ENCODE measurements at regions not wholly inside any gene's neighbourhood (a gene's known extent, or its start where the extent isn't known, plus 50 kb on each side); places are given as distances from the start of the nearest gene placed in this dataset.
A peak's percentile ranks its signal among the peaks of the same experiment; 100 is the strongest.
"Not testable (repeated sequence)": the region's sequence is repeated elsewhere in the genome, so short reads cannot be mapped to it uniquely, and the experiment has no call there.

- DNase-seq (ENCODE audit: low read depth) = peak; percentile 21
- TF ChIP-seq CTCF (conservative IDR thresholded peaks at IDR 0.05; ENCODE audit: low read depth, low read length) = peak; percentile 57
- no peak overlapping the region for H3K4me3 ChIP-seq (ENCODE audit: low read depth, low read length)
These were observed 1762.1 kb downstream of the BRINP3 start for GRCh38 chr1:188715566-188715965.

GRCh38 chr1:188719735-188720134, 1757.9 kb downstream of the BRINP3 start:
- no peak overlapping the region for H3K4me3 ChIP-seq (ENCODE audit: low read depth, low read length)
- TF ChIP-seq CTCF (conservative IDR thresholded peaks at IDR 0.05; ENCODE audit: low read depth, low read length) = no peak
- no peak for DNase-seq (ENCODE audit: low read depth)

- no peak for DNase-seq (ENCODE audit: low read depth)
- TF ChIP-seq CTCF (conservative IDR thresholded peaks at IDR 0.05; ENCODE audit: low read depth, low read length) = no peak
- H3K4me3 ChIP-seq (ENCODE audit: low read depth, low read length) = no peak overlapping the region
These were observed 1754.2 kb downstream of the BRINP3 start for GRCh38 chr1:188723332-188724020.

- no peak for DNase-seq (ENCODE audit: low read depth)
- H3K4me3 ChIP-seq (ENCODE audit: low read depth, low read length) = no peak overlapping the region
- no peak for TF ChIP-seq CTCF (conservative IDR thresholded peaks at IDR 0.05; ENCODE audit: low read depth, low read length)
These were observed 1748.6 kb downstream of the BRINP3 start for GRCh38 chr1:188729039-188729438.

GRCh38 chr1:188735567-188735966, 1742.1 kb downstream of the BRINP3 start:
- no peak overlapping the region for H3K4me3 ChIP-seq (ENCODE audit: low read depth, low read length)
- no peak for TF ChIP-seq CTCF (conservative IDR thresholded peaks at IDR 0.05; ENCODE audit: low read depth, low read length)
- DNase-seq (ENCODE audit: low read depth) = no peak

- H3K4me3 ChIP-seq (ENCODE audit: low read depth, low read length); DNase-seq (ENCODE audit: low read depth): not testable (repeated sequence)
These were observed 1728.4 kb downstream of the BRINP3 start for GRCh38 chr1:188749275-188749674.

- not testable (repeated sequence) for DNase-seq (ENCODE audit: low read depth); H3K4me3 ChIP-seq (ENCODE audit: low read depth, low read length)
These were observed 1725.6 kb downstream of the BRINP3 start for GRCh38 chr1:188752027-188752426.

- not testable (repeated sequence) for DNase-seq (ENCODE audit: low read depth); H3K4me3 ChIP-seq (ENCODE audit: low read depth, low read length)
These were observed 1719.9 kb downstream of the BRINP3 start for GRCh38 chr1:188757747-188758146.

GRCh38 chr1:188761226-188761625, 1716.4 kb downstream of the BRINP3 start:
- no peak for DNase-seq (ENCODE audit: low read depth)
- no peak for TF ChIP-seq CTCF (conservative IDR thresholded peaks at IDR 0.05; ENCODE audit: low read depth, low read length)
- no peak overlapping the region for H3K4me3 ChIP-seq (ENCODE audit: low read depth, low read length)

Data from choroid plexus epithelial cell (primary cell).